WTC11 (cell line): ENCODE measurements at regions not wholly inside any gene's neighbourhood (a gene's known extent, or its start where the extent isn't known, plus 50 kb on each side); places are given as distances from the start of the nearest gene placed in this dataset.

ENCODE experiments used
- ETV6 ChIP-seq: sonication (generic); formaldehyde crosslinking; IDR thresholded peaks from 2 replicates; pipeline ENCODE4 v1.8.1; 2022; ENCODE audit warnings: mild to moderate bottlenecking, missing genetic modification reagents
- NFYB ChIP-seq: sonication (generic); formaldehyde crosslinking; conservative IDR thresholded peaks from 2 replicates; pipeline ENCODE4 v1.8.0; 2022; ENCODE audit warnings: low read depth, missing genetic modification reagents
- NR2C2 ChIP-seq: sonication (generic); formaldehyde crosslinking; IDR thresholded peaks from 2 replicates; pipeline ENCODE4 v1.8.0; 2022; ENCODE audit warnings: mild to moderate bottlenecking, missing genetic modification reagents
- NR3C1 ChIP-seq: sonication (generic); formaldehyde crosslinking; conservative IDR thresholded peaks from 2 replicates; pipeline ENCODE4 v1.8.1; 2023; ENCODE audit warnings: low read depth, mild to moderate bottlenecking, missing genetic modification reagents
- TF ChIP-seq, protein P1 (sequence below): fragments of 200-600 bp; IDR thresholded peaks from 2 replicates; pipeline ENCODE4 v1.8.0; 2022; ENCODE audit warnings: antibody characterized with exemption
- TF ChIP-seq, protein P2 (sequence below): sonication (generic); formaldehyde crosslinking; conservative IDR thresholded peaks from 2 replicates; pipeline ENCODE4 v1.8.1; 2022; ENCODE audit warnings: mild to moderate bottlenecking, missing genetic modification reagents

DNA sequence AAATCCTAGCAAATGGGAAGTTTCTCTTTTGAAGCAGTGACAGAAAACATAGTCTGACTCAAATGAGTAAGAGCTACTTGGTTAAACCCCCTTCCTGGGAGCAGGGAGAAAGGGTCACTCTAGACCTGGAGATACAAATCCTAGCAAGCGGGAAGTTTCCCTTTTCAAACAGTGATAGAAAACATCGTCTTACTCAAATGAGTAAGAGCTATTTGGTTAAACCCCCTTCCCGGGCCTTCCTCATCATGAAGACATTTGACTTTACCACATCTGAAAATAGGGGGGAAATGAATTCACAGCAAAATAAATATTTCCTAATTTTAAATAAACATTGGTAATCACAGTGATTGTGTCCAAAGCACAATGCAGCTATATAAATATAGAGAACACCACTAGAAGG, 79.2 kb downstream of the FOXB1 start:
- TF ChIP-seq, protein P1, sequence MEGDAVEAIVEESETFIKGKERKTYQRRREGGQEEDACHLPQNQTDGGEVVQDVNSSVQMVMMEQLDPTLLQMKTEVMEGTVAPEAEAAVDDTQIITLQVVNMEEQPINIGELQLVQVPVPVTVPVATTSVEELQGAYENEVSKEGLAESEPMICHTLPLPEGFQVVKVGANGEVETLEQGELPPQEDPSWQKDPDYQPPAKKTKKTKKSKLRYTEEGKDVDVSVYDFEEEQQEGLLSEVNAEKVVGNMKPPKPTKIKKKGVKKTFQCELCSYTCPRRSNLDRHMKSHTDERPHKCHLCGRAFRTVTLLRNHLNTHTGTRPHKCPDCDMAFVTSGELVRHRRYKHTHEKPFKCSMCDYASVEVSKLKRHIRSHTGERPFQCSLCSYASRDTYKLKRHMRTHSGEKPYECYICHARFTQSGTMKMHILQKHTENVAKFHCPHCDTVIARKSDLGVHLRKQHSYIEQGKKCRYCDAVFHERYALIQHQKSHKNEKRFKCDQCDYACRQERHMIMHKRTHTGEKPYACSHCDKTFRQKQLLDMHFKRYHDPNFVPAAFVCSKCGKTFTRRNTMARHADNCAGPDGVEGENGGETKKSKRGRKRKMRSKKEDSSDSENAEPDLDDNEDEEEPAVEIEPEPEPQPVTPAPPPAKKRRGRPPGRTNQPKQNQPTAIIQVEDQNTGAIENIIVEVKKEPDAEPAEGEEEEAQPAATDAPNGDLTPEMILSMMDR, result no peak
- TF ChIP-seq NR2C2 (CRISPR knock-in tag) (no peak), ETV6 (no peak), NR3C1 (CRISPR knock-in tag) (no peak), NFYB (CRISPR knock-in tag) (no peak)
- TF ChIP-seq, protein P2, sequence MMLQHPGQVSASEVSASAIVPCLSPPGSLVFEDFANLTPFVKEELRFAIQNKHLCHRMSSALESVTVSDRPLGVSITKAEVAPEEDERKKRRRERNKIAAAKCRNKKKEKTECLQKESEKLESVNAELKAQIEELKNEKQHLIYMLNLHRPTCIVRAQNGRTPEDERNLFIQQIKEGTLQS, result no peak
